Activated CD8-positive, alpha-beta memory T cell treated with anti-CD3 and anti-CD28 coated beads, Interleukin-2, amount 50 U/mL, for 4 hours (primary cell): ENCODE measurements at regions not wholly inside any gene's neighbourhood (a gene's known extent, or its start where the extent isn't known, plus 50 kb on each side); places are given as distances from the start of the nearest gene placed in this dataset.
"Not testable (repeated sequence)": the region's sequence is repeated elsewhere in the genome, so short reads cannot be mapped to it uniquely, and the experiment has no call there.

Source experiments
- DNase-seq: peaks from one replicate; pipeline ENCODE4 v3.0.0-alpha.2; 2020

GRCh38 chr16:21536740-21537139 lies 62.6 kb upstream of the METTL9 start:
- DNase-seq = not testable (repeated sequence)

- not testable (repeated sequence) for DNase-seq
Measured at GRCh38 chr16:21537598-21537997, 61.8 kb upstream of the METTL9 start.

- DNase-seq = not testable (repeated sequence)
Measured at GRCh38 chr16:21539107-21539618, 60.2 kb upstream of the METTL9 start.

GRCh38 chr16:21540770-21541433 lies 58.5 kb upstream of the METTL9 start:
- DNase-seq = peak; percentile 66

- DNase-seq = not testable (repeated sequence)
Measured at GRCh38 chr16:21541611-21542051, 57.7 kb upstream of the METTL9 start.

- not testable (repeated sequence) for DNase-seq
Measured at GRCh38 chr16:21542075-21542474, 57.3 kb upstream of the METTL9 start.

- not testable (repeated sequence) for DNase-seq
Measured at GRCh38 chr16:21542491-21543124, 56.8 kb upstream of the METTL9 start.

GRCh38 chr16:21543151-21543836 lies 56.1 kb upstream of the METTL9 start:
- not testable (repeated sequence) for DNase-seq

GRCh38 chr16:21545664-21546326 lies 53.6 kb upstream of the METTL9 start:
- not testable (repeated sequence) for DNase-seq

- DNase-seq = not testable (repeated sequence)
Measured at GRCh38 chr16:21549396-21549795, 50.0 kb upstream of the METTL9 start.
